ENCODE measurements at regions not wholly inside any gene's neighbourhood (a gene's known extent, or its start where the extent isn't known, plus 50 kb on each side); places are given as distances from the start of the nearest gene placed in this dataset.

DNA sequence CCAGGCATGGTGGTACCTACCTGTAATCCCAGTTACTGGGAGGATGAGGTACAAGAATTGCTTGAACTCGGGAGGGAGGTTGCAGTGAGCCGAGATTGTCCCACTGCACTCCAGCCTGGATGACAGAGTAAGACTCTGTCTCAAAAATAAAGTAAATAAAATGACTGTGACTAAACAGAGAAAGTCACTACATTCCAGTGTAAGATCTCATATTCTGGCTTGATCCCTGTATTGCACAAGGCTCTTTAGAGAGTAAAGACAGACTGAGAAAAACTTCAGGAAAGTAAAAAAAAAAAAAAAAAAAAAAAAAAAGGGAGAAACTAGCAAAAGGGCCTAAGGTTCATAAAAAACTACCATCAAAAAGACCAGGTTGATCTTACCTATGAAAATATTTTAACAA, 106.6 kb upstream of the PJA2 start:
- TF ChIP-seq POLR2AphosphoS5 (IDR thresholded peaks at IDR 0.05): no peak
- TF ChIP-seq EP300 (IDR thresholded peaks at IDR 0.05): no peak
- no peak for TF ChIP-seq POLR2A (IDR thresholded peaks at IDR 0.05)
- TF ChIP-seq, protein P1, sequence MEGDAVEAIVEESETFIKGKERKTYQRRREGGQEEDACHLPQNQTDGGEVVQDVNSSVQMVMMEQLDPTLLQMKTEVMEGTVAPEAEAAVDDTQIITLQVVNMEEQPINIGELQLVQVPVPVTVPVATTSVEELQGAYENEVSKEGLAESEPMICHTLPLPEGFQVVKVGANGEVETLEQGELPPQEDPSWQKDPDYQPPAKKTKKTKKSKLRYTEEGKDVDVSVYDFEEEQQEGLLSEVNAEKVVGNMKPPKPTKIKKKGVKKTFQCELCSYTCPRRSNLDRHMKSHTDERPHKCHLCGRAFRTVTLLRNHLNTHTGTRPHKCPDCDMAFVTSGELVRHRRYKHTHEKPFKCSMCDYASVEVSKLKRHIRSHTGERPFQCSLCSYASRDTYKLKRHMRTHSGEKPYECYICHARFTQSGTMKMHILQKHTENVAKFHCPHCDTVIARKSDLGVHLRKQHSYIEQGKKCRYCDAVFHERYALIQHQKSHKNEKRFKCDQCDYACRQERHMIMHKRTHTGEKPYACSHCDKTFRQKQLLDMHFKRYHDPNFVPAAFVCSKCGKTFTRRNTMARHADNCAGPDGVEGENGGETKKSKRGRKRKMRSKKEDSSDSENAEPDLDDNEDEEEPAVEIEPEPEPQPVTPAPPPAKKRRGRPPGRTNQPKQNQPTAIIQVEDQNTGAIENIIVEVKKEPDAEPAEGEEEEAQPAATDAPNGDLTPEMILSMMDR (IDR thresholded peaks at IDR 0.05): no peak

All from suprapubic skin (tissue), 4 donors.